ENCODE measurements at regions not wholly inside any gene's neighbourhood (a gene's known extent, or its start where the extent isn't known, plus 50 kb on each side); places are given as distances from the start of the nearest gene placed in this dataset.

DNA sequence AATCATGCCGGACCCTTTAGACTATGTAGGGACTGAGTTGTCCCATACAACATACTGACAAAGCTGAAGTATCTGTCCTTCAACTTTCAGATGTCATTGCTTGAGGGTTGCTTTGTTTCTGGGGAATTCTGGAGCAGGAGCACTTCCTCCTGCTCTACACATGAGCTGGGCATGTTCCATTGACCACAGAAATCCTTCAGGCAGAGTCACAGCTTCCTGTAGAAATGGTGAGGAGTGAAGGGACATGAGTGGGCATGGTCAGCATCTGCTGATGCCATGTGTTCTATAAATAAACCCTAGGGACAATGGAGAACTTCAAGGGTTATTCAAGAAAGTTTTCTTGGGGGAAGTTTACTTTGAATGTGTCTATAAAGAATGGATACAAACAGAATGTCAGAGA is 296.6 kb upstream of the FBXL7 start:
- DNase-seq (ENCODE audit: extremely low read depth, low read depth), result peak; percentile 6
- H3K4me3 ChIP-seq (replicated peaks; ENCODE audit: low read depth, low read length), result no peak overlapping the region

DNA sequence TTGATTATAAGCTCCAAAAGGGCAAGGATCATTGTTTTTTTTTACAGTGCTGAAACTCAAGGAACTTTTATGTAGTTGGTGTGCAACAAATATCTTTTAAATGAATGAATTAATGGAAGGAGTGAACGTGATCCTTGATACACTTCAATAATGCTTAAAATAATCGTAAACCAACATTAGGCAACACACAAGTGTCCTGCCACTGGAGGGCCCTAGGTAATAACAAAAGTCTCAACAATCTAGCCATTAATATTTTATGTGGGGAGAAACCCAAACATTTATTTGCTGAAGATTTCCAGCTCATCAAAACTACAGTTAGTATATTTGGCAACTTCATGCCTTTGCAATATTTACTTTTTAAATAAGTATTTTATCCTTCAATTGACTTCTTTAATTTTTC is 309.0 kb upstream of the FBXL7 start:
- TF ChIP-seq, protein P1, sequence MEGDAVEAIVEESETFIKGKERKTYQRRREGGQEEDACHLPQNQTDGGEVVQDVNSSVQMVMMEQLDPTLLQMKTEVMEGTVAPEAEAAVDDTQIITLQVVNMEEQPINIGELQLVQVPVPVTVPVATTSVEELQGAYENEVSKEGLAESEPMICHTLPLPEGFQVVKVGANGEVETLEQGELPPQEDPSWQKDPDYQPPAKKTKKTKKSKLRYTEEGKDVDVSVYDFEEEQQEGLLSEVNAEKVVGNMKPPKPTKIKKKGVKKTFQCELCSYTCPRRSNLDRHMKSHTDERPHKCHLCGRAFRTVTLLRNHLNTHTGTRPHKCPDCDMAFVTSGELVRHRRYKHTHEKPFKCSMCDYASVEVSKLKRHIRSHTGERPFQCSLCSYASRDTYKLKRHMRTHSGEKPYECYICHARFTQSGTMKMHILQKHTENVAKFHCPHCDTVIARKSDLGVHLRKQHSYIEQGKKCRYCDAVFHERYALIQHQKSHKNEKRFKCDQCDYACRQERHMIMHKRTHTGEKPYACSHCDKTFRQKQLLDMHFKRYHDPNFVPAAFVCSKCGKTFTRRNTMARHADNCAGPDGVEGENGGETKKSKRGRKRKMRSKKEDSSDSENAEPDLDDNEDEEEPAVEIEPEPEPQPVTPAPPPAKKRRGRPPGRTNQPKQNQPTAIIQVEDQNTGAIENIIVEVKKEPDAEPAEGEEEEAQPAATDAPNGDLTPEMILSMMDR (IDR thresholded peaks at IDR 0.05; ENCODE audit: low read depth, low read length, missing control alignments), result no peak
- H3K4me3 ChIP-seq (replicated peaks; ENCODE audit: low read depth, low read length), result no peak overlapping the region
- no peak for DNase-seq (ENCODE audit: extremely low read depth, low read depth)

More for the DNA sequence above, 296.6 kb upstream of the FBXL7 start:
- TF ChIP-seq, protein P1 (IDR thresholded peaks at IDR 0.05; ENCODE audit: low read depth, low read length, missing control alignments), result no peak

DNA sequence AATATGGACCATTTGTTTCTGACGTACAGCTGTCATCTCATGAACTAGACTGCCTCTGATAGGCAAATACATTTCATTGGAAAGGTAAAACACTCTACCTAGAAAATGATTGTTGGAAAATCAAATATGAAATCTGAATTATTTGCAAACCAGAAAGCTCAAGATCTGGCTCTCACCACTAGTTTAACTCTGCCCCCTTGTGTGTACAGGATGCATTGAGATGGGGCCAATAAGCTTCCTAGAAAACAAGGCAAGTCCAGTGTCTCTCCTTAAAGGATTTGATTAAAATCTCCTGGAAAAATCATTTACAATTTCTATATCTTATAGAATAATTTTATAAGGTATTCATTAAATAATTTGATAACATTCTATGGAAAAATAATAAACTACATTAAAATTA is 311.9 kb upstream of the ANKH start:
- TF ChIP-seq, protein P1 (IDR thresholded peaks at IDR 0.05; ENCODE audit: low read depth, low read length, missing control alignments), result peak; percentile 53
- no peak overlapping the region for H3K4me3 ChIP-seq (replicated peaks; ENCODE audit: low read depth, low read length)
- DNase-seq (ENCODE audit: extremely low read depth, low read depth), result peak; percentile 5

DNA sequence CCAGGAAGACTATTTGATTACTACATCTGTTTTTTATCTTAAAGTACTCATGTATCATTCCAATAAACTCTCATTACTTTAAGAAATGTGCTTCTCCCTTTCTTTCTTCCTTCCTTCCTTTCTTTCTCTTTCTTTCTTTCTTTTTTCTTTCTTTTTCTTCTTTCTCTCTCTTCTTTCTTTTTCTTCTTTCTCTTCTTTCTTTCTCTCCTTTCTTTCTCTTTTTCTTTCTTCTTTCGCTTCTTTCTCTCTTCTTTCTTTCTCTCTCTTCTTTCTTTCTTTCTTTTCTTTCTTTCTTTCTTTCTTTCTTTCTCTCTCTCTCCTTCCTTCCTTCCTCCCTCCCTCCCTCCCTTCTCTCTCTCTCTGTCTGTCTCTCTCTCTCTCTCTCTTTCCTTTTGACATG is 298.6 kb upstream of the ANKH start:
- no peak for DNase-seq (ENCODE audit: extremely low read depth, low read depth)
- TF ChIP-seq, protein P1 (IDR thresholded peaks at IDR 0.05; ENCODE audit: low read depth, low read length, missing control alignments), result no peak
- H3K4me3 ChIP-seq (replicated peaks; ENCODE audit: low read depth, low read length), result no peak overlapping the region

DNA sequence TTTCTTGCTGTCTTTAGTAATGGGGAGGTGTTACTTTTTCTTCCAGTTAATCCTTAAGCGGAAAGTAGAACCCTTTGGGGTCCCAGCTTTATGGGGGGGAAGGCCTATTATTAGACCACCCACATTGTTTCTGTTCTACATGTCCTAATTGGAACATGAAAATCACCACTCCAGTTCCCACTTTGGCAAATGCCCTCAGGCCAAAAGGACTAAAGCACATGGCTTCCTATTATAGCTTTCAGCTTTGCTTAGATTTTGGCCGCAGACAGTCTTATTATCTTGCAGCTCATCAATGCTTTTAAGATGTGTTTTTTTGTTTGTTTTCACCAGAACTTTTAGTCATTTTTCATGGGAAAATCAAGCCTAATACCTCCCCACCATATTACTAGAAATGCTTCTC is 296.8 kb upstream of the ANKH start:
- TF ChIP-seq, protein P1 (IDR thresholded peaks at IDR 0.05; ENCODE audit: low read depth, low read length, missing control alignments), result no peak
- no peak overlapping the region for H3K4me3 ChIP-seq (replicated peaks; ENCODE audit: low read depth, low read length)
- DNase-seq (ENCODE audit: extremely low read depth, low read depth), result no peak

GRCh38 chr5:15160091-15160490 is 288.5 kb upstream of the ANKH start:
- DNase-seq (ENCODE audit: extremely low read depth, low read depth), result no peak
- no peak overlapping the region for H3K4me3 ChIP-seq (replicated peaks; ENCODE audit: low read depth, low read length)
- TF ChIP-seq, protein P1 (IDR thresholded peaks at IDR 0.05; ENCODE audit: low read depth, low read length, missing control alignments), result no peak

DNA sequence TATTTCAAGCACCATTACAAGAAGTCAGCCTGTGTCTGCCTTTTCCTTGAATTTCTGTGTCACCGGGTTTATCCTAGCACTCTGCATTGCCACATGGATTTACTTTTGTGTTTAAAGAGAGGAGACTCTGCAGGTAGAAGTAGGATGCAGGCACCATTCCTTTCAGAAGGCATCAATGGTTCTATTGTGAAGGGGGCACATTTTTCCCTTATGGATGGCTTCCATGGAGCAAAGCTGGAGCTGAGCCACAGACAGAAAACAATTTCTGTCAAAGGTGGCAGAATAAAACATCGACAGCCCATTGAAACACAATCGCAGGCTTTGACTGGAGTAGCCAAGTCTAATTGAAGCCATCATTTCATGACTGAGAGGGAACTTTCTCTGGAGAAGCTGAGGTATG is 288.0 kb upstream of the ANKH start:
- TF ChIP-seq, protein P1 (IDR thresholded peaks at IDR 0.05; ENCODE audit: low read depth, low read length, missing control alignments), result no peak
- DNase-seq (ENCODE audit: extremely low read depth, low read depth), result no peak
- no peak overlapping the region for H3K4me3 ChIP-seq (replicated peaks; ENCODE audit: low read depth, low read length)
